GM18520 (cell line): ENCODE measurements at regions not wholly inside any gene's neighbourhood (a gene's known extent, or its start where the extent isn't known, plus 50 kb on each side); places are given as distances from the start of the nearest gene placed in this dataset.

Experiments used
- ATAC-seq: cut with Tn5 transposase; IDR thresholded peaks from one replicate; pipeline ENCODE4 v1.9.1; 2021; ENCODE audit not compliant: unreplicated experiment

GRCh38 chr5:60382716-60383115 is 317.2 kb downstream of the DEPDC1B start:
- ATAC-seq: no peak

- ATAC-seq: no peak
These were observed 320.1 kb downstream of the DEPDC1B start for GRCh38 chr5:60379907-60380306.

GRCh38 chr5:60377826-60378225 is 322.1 kb downstream of the DEPDC1B start:
- no peak for ATAC-seq

- ATAC-seq: no peak
These were observed 323.1 kb downstream of the DEPDC1B start for GRCh38 chr5:60376860-60377259.

- no peak for ATAC-seq
These were observed 325.6 kb downstream of the DEPDC1B start for GRCh38 chr5:60374409-60374808.

GRCh38 chr5:60372786-60373185 is 327.2 kb downstream of the DEPDC1B start:
- ATAC-seq: no peak

GRCh38 chr5:60371065-60371464 is 328.9 kb downstream of the DEPDC1B start:
- no peak for ATAC-seq

GRCh38 chr5:60370508-60370907 is 329.5 kb downstream of the DEPDC1B start:
- ATAC-seq: no peak

GRCh38 chr5:60369391-60369790 is 330.6 kb downstream of the DEPDC1B start:
- no peak for ATAC-seq

GRCh38 chr5:60368100-60368499 is 331.9 kb downstream of the DEPDC1B start:
- no peak for ATAC-seq

GRCh38 chr5:60366489-60366888 is 333.5 kb downstream of the DEPDC1B start:
- ATAC-seq: no peak

GRCh38 chr5:60365001-60365400 is 335.0 kb downstream of the DEPDC1B start:
- no peak for ATAC-seq

GRCh38 chr5:60362158-60362557 is 337.8 kb downstream of the DEPDC1B start:
- ATAC-seq: no peak

- ATAC-seq: no peak
These were observed 339.6 kb downstream of the DEPDC1B start for GRCh38 chr5:60360355-60360754.

GRCh38 chr5:60357302-60357701 is 342.7 kb downstream of the DEPDC1B start:
- ATAC-seq: no peak

GRCh38 chr5:60356745-60357144 is 343.2 kb downstream of the DEPDC1B start:
- ATAC-seq: no peak

GRCh38 chr5:60355181-60355580 is 344.8 kb downstream of the DEPDC1B start:
- ATAC-seq: no peak

- no peak for ATAC-seq
These were observed 345.7 kb downstream of the DEPDC1B start for GRCh38 chr5:60354311-60354710.

- ATAC-seq: no peak
These were observed 346.9 kb downstream of the DEPDC1B start for GRCh38 chr5:60352992-60353599.

- ATAC-seq: no peak
These were observed 349.2 kb downstream of the DEPDC1B start for GRCh38 chr5:60350794-60351193.

GRCh38 chr5:60349891-60350415 is 350.0 kb downstream of the DEPDC1B start:
- ATAC-seq: no peak

GRCh38 chr5:60346393-60346792 is 353.6 kb downstream of the DEPDC1B start:
- ATAC-seq: no peak

GRCh38 chr5:60343102-60343501 is 356.9 kb downstream of the DEPDC1B start:
- no peak for ATAC-seq
